Testis (tissue), 2 donors: ENCODE measurements at regions not wholly inside any gene's neighbourhood (a gene's known extent, or its start where the extent isn't known, plus 50 kb on each side); places are given as distances from the start of the nearest gene placed in this dataset.
"Not testable (repeated sequence)": the region's sequence is repeated elsewhere in the genome, so short reads cannot be mapped to it uniquely, and the experiment has no call there.

Experiments
- CTCF ChIP-seq, 3 experiments: fragments of 450-650 bp in 2 of 3; fragments of 200-600 bp in 1 of 3; sonication (generic) in 1 of 3; IDR thresholded peaks; one replicate each; pipeline ENCODE4 v1.5.1; 2016 to 2019; ENCODE audit warnings: antibody characterized with exemption in 3 of 3, mild to moderate bottlenecking in 2 of 3, moderate library complexity in 1 of 3
- POLR2A ChIP-seq: fragments of 450-650 bp; IDR thresholded peaks from one replicate; pipeline ENCODE4 v1.6.1; 2017; ENCODE audit warnings: antibody characterized with exemption, mild to moderate bottlenecking, moderate library complexity

- TF ChIP-seq CTCF (IDR thresholded peaks at IDR 0.05); POLR2A: not testable (repeated sequence)
These were observed 430.6 kb downstream of the KCNJ2 start for GRCh38 chr17:70599945-70600344.
